ENCODE measurements at regions not wholly inside any gene's neighbourhood (a gene's known extent, or its start where the extent isn't known, plus 50 kb on each side); places are given as distances from the start of the nearest gene placed in this dataset.
A peak's percentile ranks its signal among the peaks of the same experiment; 100 is the strongest.

DNA sequence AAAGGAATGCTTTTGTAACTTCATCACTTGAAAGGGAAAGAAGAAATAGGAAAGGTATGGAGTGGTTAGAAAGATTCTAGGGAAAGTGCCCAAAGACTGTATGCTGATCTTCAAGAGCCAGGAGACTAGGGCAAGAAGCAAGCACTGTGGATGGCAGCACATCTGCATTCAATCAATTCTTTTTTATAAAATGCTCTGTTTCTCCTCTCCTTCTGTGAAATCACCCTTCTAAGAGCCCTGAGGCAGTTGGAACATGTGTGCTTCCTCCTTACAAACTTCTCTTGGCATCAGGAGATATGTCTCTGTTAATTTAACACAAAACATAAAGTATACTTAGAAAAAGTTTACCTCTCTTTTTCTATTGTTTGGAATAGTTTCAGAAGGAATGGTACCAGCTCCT lies 1162.2 kb upstream of the GJE1 start:
- H3K36me3 ChIP-seq (ENCODE audit: low read depth): no peaks in the 10 kb centered on the region
- TF ChIP-seq EZH2 (IDR thresholded peaks at IDR 0.05; ENCODE audit: insufficient read depth, poor library complexity, severe bottlenecking) (no peak), EZH2phosphoT487 (IDR thresholded peaks at IDR 0.05; ENCODE audit: insufficient read depth, low read depth) (no peak)
- DNase-seq: peak; percentile 65
- H3K4me2 ChIP-seq (ENCODE audit: unreplicated experiment): peak overlapping the region; percentile 43
- H3F3A ChIP-seq (ENCODE audit: insufficient read depth): peaks cover 7% of the 10 kb centered on the region; the same call in 1 of the 2 replicates
- H2AFZ ChIP-seq: peak overlapping the region; percentile 50
- H3K27me3 ChIP-seq (replicated peaks; ENCODE audit: insufficient read depth): no peaks in the 10 kb centered on the region
- H4K20me1 ChIP-seq (ENCODE audit: insufficient read depth): no peaks in the 10 kb centered on the region
- no peaks in the 10 kb centered on the region for H3K9me3 ChIP-seq (ENCODE audit: low read depth)
- no peak overlapping the region; the same call in 1 of the 2 replicates for H3K27ac ChIP-seq
- H3K4me1 ChIP-seq (ENCODE audit: insufficient read depth): peaks cover 10% of the 10 kb centered on the region
- no peaks in the 10 kb centered on the region for H3K9me2 ChIP-seq (ENCODE audit: insufficient read depth)
- H3K79me2 ChIP-seq (ENCODE audit: insufficient read depth): no peaks in the 10 kb centered on the region
- in situ Hi-C loops (cut with MboI): no loop called here
- no peak overlapping the region for H3K9ac ChIP-seq
- no peak overlapping the region for H3K4me3 ChIP-seq

DNA sequence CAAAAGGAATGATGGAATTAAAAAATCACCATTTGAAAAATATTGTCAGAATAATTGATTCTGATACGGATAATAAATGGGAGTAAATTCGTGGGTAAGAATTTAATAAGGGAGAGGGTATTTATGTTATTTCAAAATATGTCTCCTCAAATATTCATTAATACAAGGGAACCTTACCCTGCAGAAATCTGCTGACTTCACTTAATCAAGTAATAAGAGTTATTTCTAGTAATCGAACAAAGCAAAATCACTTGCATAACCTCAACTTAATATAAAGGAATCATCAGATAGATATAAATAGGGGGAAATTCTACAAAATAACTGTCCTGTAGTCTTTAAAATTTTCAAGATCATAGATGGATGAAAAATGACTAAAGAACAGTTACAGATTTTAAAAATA lies 1164.7 kb upstream of the GJE1 start:
- H3F3A ChIP-seq (ENCODE audit: insufficient read depth): peaks cover 7% of the 10 kb centered on the region; the same call in 1 of the 2 replicates
- in situ Hi-C loops (cut with MboI): no loop called here
- H3K4me1 ChIP-seq (ENCODE audit: insufficient read depth): peaks cover 10% of the 10 kb centered on the region
- H4K20me1 ChIP-seq (ENCODE audit: insufficient read depth): no peaks in the 10 kb centered on the region
- H3K4me2 ChIP-seq (ENCODE audit: unreplicated experiment): no peak overlapping the region
- H3K27me3 ChIP-seq (replicated peaks; ENCODE audit: insufficient read depth): no peaks in the 10 kb centered on the region
- no peaks in the 10 kb centered on the region for H3K36me3 ChIP-seq (ENCODE audit: low read depth)
- WGBS, 2 experiments (ENCODE audit: low coverage in 1 of 2, low lambda C conversion rate in 2 of 2, missing lambda C conversion rate in 2 of 2): 93 to 97% methylated on average over 3 of the region's 3 CpGs
- H3K9me3 ChIP-seq (ENCODE audit: low read depth): no peaks in the 10 kb centered on the region
- no peak overlapping the region for H3K9ac ChIP-seq
- H2AFZ ChIP-seq: no peak overlapping the region
- no peak overlapping the region for H3K4me3 ChIP-seq
- no peak overlapping the region for H3K27ac ChIP-seq
- no peak for DNase-seq
- H3K9me2 ChIP-seq (ENCODE audit: insufficient read depth): no peaks in the 10 kb centered on the region
- no peak for TF ChIP-seq EZH2phosphoT487 (IDR thresholded peaks at IDR 0.05; ENCODE audit: insufficient read depth, low read depth)
- no peak for TF ChIP-seq EZH2 (IDR thresholded peaks at IDR 0.05; ENCODE audit: insufficient read depth, poor library complexity, severe bottlenecking)
- no peaks in the 10 kb centered on the region for H3K79me2 ChIP-seq (ENCODE audit: insufficient read depth)

DNA sequence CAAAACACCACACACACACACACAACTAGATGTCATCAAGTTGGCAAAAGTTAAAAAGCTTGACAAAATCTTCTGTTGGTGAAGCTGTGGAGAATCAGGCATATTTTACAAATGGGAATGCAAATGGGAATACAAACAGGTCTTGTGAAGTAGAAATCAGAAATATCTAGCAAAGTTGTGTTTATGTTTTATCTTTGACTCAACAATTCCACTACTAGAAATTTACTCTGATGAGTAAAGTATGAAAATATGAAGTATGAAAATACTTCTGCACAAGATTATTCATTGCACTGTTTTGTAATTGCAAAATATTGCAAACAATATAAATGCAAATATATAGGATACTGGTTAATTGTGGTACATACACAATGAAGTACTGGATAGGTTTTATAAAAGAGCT lies 1166.0 kb upstream of the GJE1 start:
- TF ChIP-seq EZH2phosphoT487 (IDR thresholded peaks at IDR 0.05; ENCODE audit: insufficient read depth, low read depth) (no peak), EZH2 (IDR thresholded peaks at IDR 0.05; ENCODE audit: insufficient read depth, poor library complexity, severe bottlenecking) (no peak)
- H3K36me3 ChIP-seq (ENCODE audit: low read depth): no peaks in the 10 kb centered on the region
- H3K9me2 ChIP-seq (ENCODE audit: insufficient read depth): no peaks in the 10 kb centered on the region
- H3K79me2 ChIP-seq (ENCODE audit: insufficient read depth): no peaks in the 10 kb centered on the region
- no peak overlapping the region for H3K4me3 ChIP-seq
- H3K9ac ChIP-seq: no peak overlapping the region
- H4K20me1 ChIP-seq (ENCODE audit: insufficient read depth): no peaks in the 10 kb centered on the region
- H3K9me3 ChIP-seq (ENCODE audit: low read depth): no peaks in the 10 kb centered on the region
- DNase-seq: peak; percentile 12
- no peaks in the 10 kb centered on the region for H3K27me3 ChIP-seq (replicated peaks; ENCODE audit: insufficient read depth)
- no peak overlapping the region for H3K27ac ChIP-seq
- H3K4me2 ChIP-seq (ENCODE audit: unreplicated experiment): no peak overlapping the region
- peaks cover 7% of the 10 kb centered on the region; the same call in 1 of the 2 replicates for H3F3A ChIP-seq (ENCODE audit: insufficient read depth)
- in situ Hi-C loops (cut with MboI): no loop called here
- peaks cover 10% of the 10 kb centered on the region for H3K4me1 ChIP-seq (ENCODE audit: insufficient read depth)
- no peak overlapping the region for H2AFZ ChIP-seq

DNA sequence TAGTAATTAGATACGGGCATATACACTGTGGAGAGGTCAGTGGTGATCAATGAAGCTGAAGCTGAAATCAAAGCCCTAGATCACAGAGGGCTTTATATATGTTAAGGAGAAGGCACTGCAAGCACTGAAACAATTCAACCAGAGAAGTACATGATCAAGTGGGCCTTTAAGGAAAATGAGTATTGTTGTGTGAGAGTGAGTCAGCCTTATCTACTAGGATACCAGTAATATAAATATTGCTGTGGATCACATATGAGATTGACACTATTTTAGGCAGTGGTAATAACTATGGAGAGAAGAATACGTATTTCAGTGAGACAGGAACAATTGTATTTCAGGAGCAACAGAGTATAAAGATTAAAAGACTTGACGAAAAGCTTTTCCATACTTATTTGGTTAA lies 1172.2 kb upstream of the GJE1 start:
- no peaks in the 10 kb centered on the region for H3K79me2 ChIP-seq (ENCODE audit: insufficient read depth)
- H3K9ac ChIP-seq: no peak overlapping the region
- H2AFZ ChIP-seq: no peak overlapping the region
- WGBS, 2 experiments (ENCODE audit: low coverage in 1 of 2, low lambda C conversion rate in 2 of 2, missing lambda C conversion rate in 2 of 2): 97% methylated on average over 3 of the region's 3 CpGs
- peaks cover 15% of the 10 kb centered on the region for H3F3A ChIP-seq (ENCODE audit: insufficient read depth)
- no peaks in the 10 kb centered on the region for H3K36me3 ChIP-seq (ENCODE audit: low read depth)
- TF ChIP-seq EZH2 (IDR thresholded peaks at IDR 0.05; ENCODE audit: insufficient read depth, poor library complexity, severe bottlenecking): no peak
- no peak for TF ChIP-seq EZH2phosphoT487 (IDR thresholded peaks at IDR 0.05; ENCODE audit: insufficient read depth, low read depth)
- no peaks in the 10 kb centered on the region; the same call in 1 of the 2 replicates for H3K9me2 ChIP-seq (ENCODE audit: insufficient read depth)
- no peaks in the 10 kb centered on the region for H3K9me3 ChIP-seq (ENCODE audit: low read depth)
- no peak for DNase-seq
- no peaks in the 10 kb centered on the region for H3K27me3 ChIP-seq (replicated peaks; ENCODE audit: insufficient read depth)
- no peak overlapping the region for H3K4me2 ChIP-seq (ENCODE audit: unreplicated experiment)
- H3K27ac ChIP-seq: no peak overlapping the region
- peaks cover 12% of the 10 kb centered on the region for H3K4me1 ChIP-seq (ENCODE audit: insufficient read depth)
- in situ Hi-C loops (cut with MboI): no loop called here
- no peak overlapping the region for H3K4me3 ChIP-seq
- no peaks in the 10 kb centered on the region for H4K20me1 ChIP-seq (ENCODE audit: insufficient read depth)

DNA sequence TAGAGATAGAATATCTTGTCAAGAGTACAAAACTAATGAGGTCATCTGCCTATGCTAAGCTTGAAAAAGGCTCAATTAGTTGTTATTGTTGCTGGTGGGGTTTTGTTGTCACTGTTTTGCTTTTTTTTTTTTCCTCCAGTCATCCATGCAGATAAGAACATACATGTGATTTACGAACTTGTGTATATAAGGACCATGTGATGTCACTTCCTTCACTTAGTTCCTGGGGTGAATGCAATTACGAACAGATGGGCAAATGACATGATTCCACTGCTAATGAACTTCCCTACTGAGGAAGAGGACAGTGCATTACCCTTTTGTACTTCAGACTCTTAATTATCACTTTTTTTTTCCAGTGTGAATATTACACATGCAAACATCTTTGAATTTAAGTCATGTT lies 1175.3 kb upstream of the GJE1 start:
- TF ChIP-seq EZH2phosphoT487 (IDR thresholded peaks at IDR 0.05; ENCODE audit: insufficient read depth, low read depth): no peak
- TF ChIP-seq EZH2 (IDR thresholded peaks at IDR 0.05; ENCODE audit: insufficient read depth, poor library complexity, severe bottlenecking): no peak
- Histone ChIP-seq H2AFZ (peak overlapping the region; percentile 48), H3K9me3 (ENCODE audit: low read depth) (no peaks in the 10 kb centered on the region), H3K27ac (peak overlapping the region; percentile 41; the same call in 1 of the 2 replicates), H3K9me2 (ENCODE audit: insufficient read depth) (no peaks in the 10 kb centered on the region; the same call in 1 of the 2 replicates), H3K4me3 (no peak overlapping the region), H3K79me2 (ENCODE audit: insufficient read depth) (no peaks in the 10 kb centered on the region), H3K4me2 (ENCODE audit: unreplicated experiment) (peak overlapping the region; percentile 8), H3F3A (ENCODE audit: insufficient read depth) (peaks cover 15% of the 10 kb centered on the region), H3K36me3 (ENCODE audit: low read depth) (no peaks in the 10 kb centered on the region), H4K20me1 (ENCODE audit: insufficient read depth) (no peaks in the 10 kb centered on the region), H3K4me1 (ENCODE audit: insufficient read depth) (peaks cover 12% of the 10 kb centered on the region), H3K9ac (no peak overlapping the region), H3K27me3 (replicated peaks; ENCODE audit: insufficient read depth) (no peaks in the 10 kb centered on the region)
- in situ Hi-C loops (cut with MboI): no loop called here
- no peak for DNase-seq
- WGBS, 2 experiments (ENCODE audit: low coverage in 1 of 2, low lambda C conversion rate in 2 of 2, missing lambda C conversion rate in 2 of 2): 69 to 81% methylated on average over 2 of the region's 2 CpGs

All from GM23248 (cell line).